ENCODE measurements at regions not wholly inside any gene's neighbourhood (a gene's known extent, or its start where the extent isn't known, plus 50 kb on each side); places are given as distances from the start of the nearest gene placed in this dataset.
A peak's percentile ranks its signal among the peaks of the same experiment; 100 is the strongest.

DNA sequence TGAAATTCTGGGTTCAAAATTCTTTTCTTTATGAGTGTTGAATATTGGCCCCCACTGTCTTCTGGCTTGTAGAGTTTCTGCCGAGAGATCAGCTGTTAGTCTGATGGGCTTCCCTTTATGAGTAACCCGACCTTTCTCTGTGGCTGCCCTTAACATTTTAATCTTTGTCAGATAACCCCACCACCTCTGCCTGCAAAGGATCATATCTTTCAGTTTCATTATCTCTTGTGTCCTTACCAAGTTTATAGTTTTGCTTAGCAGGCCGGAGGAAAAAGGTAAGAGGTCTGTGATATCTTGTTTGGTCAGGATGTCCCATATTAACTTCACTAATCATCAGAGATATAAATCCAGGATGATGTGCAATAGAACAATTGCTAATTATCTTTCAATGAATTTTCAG lies 970.2 kb upstream of the TYRP1 start:
- DNase-seq (ENCODE audit: low read depth), result no peak

DNA sequence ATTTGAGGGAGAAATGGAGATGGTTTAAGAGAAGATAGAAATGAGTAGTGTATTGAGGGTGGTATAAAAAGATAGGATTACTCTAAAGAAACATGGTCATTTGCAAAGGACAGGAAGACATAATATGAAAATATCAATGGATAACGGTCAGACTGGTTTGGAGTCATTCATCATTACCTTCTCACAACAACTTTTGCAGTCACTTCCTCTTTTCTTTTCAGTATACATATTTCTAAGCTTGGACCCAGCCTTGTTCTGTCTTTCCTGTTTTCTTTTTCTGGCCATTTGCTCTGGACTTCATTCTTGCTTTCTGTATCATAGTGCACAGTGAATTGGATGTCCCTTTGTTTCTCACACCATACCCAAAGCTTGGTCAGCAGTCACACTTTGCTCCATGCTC lies 966.5 kb upstream of the TYRP1 start:
- DNase-seq (ENCODE audit: low read depth), result no peak

DNA sequence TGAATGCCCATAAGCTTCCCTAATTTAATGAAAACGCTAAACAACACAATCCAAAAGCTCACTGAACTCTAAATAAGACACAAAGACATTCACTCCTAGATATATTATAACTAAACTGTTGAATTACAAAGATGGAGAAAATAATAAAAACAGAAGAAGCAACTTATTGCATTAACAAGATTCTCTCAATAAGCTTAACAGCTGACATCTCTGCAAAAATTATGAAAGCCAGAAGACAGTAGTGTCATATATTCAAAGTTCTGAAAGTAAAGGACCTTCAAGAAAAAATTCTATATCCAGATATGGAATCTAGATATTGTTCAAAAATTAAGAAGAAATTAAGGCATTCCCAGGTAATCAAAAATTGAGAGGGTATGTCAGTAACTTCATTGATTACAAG lies 957.8 kb upstream of the TYRP1 start:
- no peak for DNase-seq (ENCODE audit: low read depth)

DNA sequence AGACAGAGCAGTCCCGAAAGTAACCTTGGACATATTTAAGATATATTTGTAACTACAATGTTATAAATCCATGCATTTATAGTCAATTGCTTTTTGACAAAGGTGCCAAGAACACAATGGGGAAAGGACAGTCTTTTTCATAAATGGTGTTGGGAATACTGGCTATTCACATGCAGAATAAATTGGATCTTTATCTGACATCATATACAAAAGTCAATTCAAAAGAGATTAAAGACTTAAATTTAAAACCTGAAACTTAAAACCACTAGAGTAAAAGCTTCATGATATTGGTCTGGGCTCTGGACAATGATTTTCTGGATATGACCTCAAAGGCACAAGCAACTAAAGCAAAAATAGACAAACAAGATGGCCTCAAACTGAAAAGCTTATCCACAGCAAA lies 950.7 kb upstream of the TYRP1 start:
- DNase-seq (ENCODE audit: low read depth), result no peak

GRCh38 chr9:11743356-11743755 lies 949.8 kb upstream of the TYRP1 start:
- no peak for DNase-seq (ENCODE audit: low read depth)

GRCh38 chr9:11749396-11749795 lies 943.8 kb upstream of the TYRP1 start:
- DNase-seq (ENCODE audit: low read depth), result no peak

DNA sequence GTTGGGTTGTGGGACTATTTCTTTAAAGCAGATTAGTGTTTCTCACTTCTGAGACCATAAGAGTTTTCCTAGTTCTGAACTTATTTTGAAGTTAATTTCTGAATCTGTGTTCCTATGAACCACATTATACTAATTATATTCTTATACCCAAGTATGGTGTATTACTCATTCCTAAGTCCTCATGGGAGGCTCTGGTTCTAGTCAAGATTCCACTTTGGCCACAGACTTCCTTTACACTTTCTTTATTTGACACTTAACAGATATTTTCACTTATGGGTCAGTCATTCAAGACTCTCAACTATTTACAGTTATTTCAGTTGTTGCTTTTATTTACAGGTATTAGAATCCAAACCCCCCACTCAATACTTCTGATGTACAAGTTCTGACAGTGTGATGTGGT lies 937.2 kb upstream of the TYRP1 start:
- DNase-seq (ENCODE audit: low read depth), result no peak

GRCh38 chr9:11757408-11757807 lies 935.8 kb upstream of the TYRP1 start:
- DNase-seq (ENCODE audit: low read depth), result no peak

DNA sequence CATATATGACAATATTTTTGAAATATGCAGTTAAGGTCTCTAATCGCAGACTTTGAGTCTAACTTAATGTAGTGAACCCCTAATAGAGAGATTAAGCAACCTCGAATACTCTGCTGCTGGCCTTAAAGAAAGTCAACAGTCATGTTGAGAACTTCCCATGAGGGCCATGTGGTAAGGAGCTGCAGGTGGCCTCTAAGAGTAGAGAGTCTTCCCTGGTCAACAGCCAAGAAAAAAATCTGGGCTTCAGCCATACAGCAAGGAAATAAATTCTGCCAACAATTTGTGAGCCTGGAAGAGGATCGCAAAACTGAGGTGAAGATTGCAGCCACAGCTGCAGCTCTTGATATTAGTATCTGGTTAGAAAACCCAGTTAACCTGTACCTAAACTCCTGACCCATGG lies 935.2 kb upstream of the TYRP1 start:
- peak; percentile 8 for DNase-seq (ENCODE audit: low read depth)

DNA sequence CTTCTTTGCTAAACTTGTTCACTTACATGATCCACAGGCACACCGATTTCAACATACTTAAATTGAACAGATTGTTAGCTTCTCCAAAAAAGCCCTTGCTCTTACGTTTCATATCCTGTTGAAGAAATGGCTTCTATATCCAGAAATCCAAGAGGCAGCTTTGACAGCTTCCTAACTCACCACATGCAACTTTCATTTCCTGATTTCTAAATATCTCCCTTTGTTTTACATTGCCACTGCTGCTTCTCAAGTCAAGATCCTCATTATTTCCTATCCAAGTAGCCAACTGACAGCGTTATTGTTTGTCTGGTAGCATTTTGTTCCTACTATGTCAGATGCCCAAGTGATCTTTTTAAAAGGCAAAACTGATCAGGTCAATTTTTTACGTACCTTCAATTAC lies 913.2 kb upstream of the TYRP1 start:
- no peak for DNase-seq (ENCODE audit: low read depth)

GRCh38 chr9:11792870-11793269 lies 900.3 kb upstream of the TYRP1 start:
- DNase-seq (ENCODE audit: low read depth), result no peak

GRCh38 chr9:11794984-11795383 lies 898.2 kb upstream of the TYRP1 start:
- no peak for DNase-seq (ENCODE audit: low read depth)

- no peak for DNase-seq (ENCODE audit: low read depth)
Measured at GRCh38 chr9:11805969-11806368, 887.2 kb upstream of the TYRP1 start.

- no peak for DNase-seq (ENCODE audit: low read depth)
Measured at GRCh38 chr9:11821306-11821975, 871.7 kb upstream of the TYRP1 start.

DNA sequence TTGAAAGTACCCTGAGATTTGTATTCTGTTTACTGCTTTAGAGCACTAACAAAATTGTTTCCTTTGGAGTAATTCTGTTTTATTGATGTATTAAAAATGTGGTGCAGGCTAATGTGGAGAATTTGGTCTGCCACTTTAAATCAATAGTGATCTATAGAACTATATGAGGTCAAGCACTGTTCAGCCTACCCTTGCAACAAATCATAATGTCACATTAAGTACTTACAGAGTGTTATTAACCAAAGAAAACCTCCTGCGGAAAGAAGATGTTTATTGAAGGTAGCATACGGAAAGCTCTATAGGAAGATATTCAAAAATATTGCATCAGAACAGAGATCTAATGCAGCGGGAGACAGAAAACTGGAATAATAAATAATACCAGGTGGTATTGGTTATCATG lies 865.0 kb upstream of the TYRP1 start:
- no peak for DNase-seq (ENCODE audit: low read depth)

- DNase-seq (ENCODE audit: low read depth), result no peak
Measured at GRCh38 chr9:11833056-11833455, 860.1 kb upstream of the TYRP1 start.

DNA sequence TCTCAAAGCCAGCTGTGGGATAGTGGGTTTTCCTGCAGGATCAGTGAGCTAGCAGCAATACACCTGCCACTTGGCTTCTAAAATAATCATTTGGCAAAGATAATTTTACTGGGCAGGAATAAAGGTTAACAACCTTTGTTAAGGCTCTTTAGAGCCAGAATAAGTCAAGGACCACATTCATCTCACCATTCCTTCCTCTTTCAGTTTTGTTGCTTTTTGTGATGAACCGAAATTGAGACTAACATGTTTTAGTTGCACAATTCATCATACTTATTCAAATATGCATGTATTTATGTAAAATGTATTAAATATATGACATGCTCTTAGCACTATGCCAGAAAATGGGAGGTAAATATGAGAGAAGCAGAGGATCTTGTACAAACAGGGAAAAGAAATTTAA lies 824.4 kb upstream of the TYRP1 start:
- no peak for DNase-seq (ENCODE audit: low read depth)

GRCh38 chr9:11871852-11872251 lies 821.3 kb upstream of the TYRP1 start:
- DNase-seq (ENCODE audit: low read depth), result no peak

- DNase-seq (ENCODE audit: low read depth), result no peak
Measured at GRCh38 chr9:11872471-11872870, 820.7 kb upstream of the TYRP1 start.

DNA sequence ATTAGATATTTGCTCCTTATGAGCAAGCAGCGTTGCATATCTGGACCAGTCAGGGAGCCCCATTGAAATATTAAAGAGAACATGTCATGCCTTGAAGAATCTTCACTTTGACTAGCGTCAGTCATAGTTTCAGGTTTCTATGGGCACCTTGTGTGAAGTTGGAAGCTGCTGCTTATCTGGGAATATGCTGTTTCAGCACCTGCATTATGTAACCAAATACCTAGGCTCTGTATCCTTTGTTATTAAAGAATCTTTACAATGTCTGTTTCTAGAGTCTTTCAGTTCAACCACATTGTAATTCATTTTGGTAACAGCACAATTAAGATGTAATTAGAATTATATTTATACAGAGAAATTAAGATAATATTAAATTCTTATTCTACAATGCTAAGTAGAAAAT lies 818.8 kb upstream of the TYRP1 start:
- no peak for DNase-seq (ENCODE audit: low read depth)

- no peak for DNase-seq (ENCODE audit: low read depth)
Measured at GRCh38 chr9:11892401-11892800, 800.8 kb upstream of the TYRP1 start.

DNA sequence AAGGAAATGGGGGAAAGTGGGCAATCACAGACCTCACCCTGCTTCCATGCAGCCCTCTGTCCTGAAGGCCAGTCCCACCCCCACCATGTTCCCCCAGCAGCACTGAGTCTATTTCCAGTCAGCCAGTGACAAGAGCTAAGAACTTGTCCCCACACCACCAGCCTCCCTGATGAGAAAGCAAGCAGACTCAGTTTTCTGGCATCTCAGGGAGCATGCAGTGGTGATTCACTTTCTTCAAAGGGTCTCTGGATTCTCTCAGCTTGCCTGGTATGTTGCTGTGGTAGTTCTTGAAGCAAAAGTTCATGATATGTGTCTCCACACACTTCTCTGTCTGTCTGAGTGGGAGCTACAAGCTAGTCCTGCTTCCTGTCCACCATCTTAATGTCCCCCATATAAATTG lies 799.9 kb upstream of the TYRP1 start:
- DNase-seq (ENCODE audit: low read depth), result no peak

GRCh38 chr9:11894136-11894535 lies 799.0 kb upstream of the TYRP1 start:
- DNase-seq (ENCODE audit: low read depth), result no peak

DNA sequence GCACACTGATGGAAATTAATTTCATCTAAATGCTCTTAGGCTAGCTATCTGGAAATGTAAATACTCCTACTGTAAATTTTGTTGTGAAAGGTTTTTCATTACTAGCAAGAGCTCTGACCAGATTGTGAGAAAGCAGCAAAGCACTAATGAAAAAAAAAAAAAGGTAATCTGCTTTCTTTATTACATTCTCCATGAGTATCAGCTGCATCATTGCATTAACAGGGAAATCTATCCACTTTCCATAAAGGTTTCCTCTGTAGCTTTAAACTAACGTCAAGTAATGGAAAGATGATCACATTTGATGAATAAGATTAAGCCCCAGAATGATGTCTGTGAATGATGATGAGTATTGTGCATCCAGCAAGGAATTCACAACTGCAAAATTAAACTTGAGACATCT lies 790.6 kb upstream of the TYRP1 start:
- DNase-seq (ENCODE audit: low read depth), result no peak

DNA sequence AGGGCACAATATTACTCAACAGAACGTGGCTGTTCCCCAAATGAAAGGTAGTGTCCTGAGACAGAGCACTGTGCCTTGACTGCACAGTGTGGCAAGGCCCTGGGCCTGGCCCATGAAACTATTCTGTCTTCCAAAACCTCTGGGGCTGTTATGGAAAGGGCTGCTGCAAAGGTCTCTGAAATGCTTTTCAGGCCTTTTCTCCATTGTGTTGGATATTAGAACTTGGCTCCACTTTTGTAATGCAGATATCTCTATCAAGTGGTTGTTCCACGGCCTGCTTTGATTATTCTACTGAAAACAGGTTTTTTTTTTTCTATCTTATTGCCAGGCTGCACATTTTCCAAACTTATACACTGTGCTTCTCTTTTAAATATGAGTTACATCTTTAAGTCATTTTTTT lies 777.5 kb upstream of the TYRP1 start:
- DNase-seq (ENCODE audit: low read depth), result no peak

Data from forelimb muscle (tissue), 1 donor.